ENCODE measurements at regions not wholly inside any gene's neighbourhood (a gene's known extent, or its start where the extent isn't known, plus 50 kb on each side); places are given as distances from the start of the nearest gene placed in this dataset.

- no peak overlapping the region for H3K4me3 Mint-ChIP-seq (ENCODE audit: unreplicated experiment)
- peaks cover 2% of the 10 kb centered on the region for H3K9me3 Mint-ChIP-seq (ENCODE audit: unreplicated experiment)
- no peak for TF ChIP-seq CTCF (IDR thresholded peaks at IDR 0.05; ENCODE audit: partially characterized antibody, unreplicated experiment)
- DNase-seq = no peak
- peaks cover 7% of the 10 kb centered on the region for H3K27me3 Mint-ChIP-seq (ENCODE audit: unreplicated experiment)
- peaks cover 13% of the 10 kb centered on the region for H3K4me1 Mint-ChIP-seq (ENCODE audit: low read depth, unreplicated experiment)
- H3K27ac Mint-ChIP-seq (ENCODE audit: unreplicated experiment) = no peak overlapping the region
- no peaks in the 10 kb centered on the region for H3K36me3 Mint-ChIP-seq (ENCODE audit: unreplicated experiment)
Measured at GRCh38 chr11:116167706-116168458, 604.9 kb downstream of the BUD13 start.

- Mint-ChIP-seq H3K9me3 (ENCODE audit: unreplicated experiment) (peaks cover 2% of the 10 kb centered on the region), H3K36me3 (ENCODE audit: unreplicated experiment) (no peaks in the 10 kb centered on the region), H3K4me3 (ENCODE audit: unreplicated experiment) (no peak overlapping the region), H3K27ac (ENCODE audit: unreplicated experiment) (no peak overlapping the region), H3K27me3 (ENCODE audit: unreplicated experiment) (peaks cover 5% of the 10 kb centered on the region), H3K4me1 (ENCODE audit: low read depth, unreplicated experiment) (peaks cover 13% of the 10 kb centered on the region)
- no peak for DNase-seq
- no peak for TF ChIP-seq CTCF (IDR thresholded peaks at IDR 0.05; ENCODE audit: partially characterized antibody, unreplicated experiment)
Measured at GRCh38 chr11:116166573-116167465, 606.0 kb downstream of the BUD13 start.

- Mint-ChIP-seq H3K4me1 (ENCODE audit: low read depth, unreplicated experiment) (peaks cover 20% of the 10 kb centered on the region), H3K4me3 (ENCODE audit: unreplicated experiment) (no peak overlapping the region), H3K36me3 (ENCODE audit: unreplicated experiment) (no peaks in the 10 kb centered on the region), H3K9me3 (ENCODE audit: unreplicated experiment) (peaks cover under 1% of the 10 kb centered on the region), H3K27ac (ENCODE audit: unreplicated experiment) (no peak overlapping the region), H3K27me3 (ENCODE audit: unreplicated experiment) (peaks cover 5% of the 10 kb centered on the region)
- TF ChIP-seq CTCF (IDR thresholded peaks at IDR 0.05; ENCODE audit: partially characterized antibody, unreplicated experiment) = no peak
- DNase-seq = no peak
Measured at GRCh38 chr11:116164843-116165242, 607.9 kb downstream of the BUD13 start.

- Mint-ChIP-seq H3K4me1 (ENCODE audit: low read depth, unreplicated experiment) (peaks cover 24% of the 10 kb centered on the region), H3K4me3 (ENCODE audit: unreplicated experiment) (peak overlapping the region; percentile 56), H3K27ac (ENCODE audit: unreplicated experiment) (no peak overlapping the region), H3K27me3 (ENCODE audit: unreplicated experiment) (no peaks in the 10 kb centered on the region), H3K36me3 (ENCODE audit: unreplicated experiment) (no peaks in the 10 kb centered on the region), H3K9me3 (ENCODE audit: unreplicated experiment) (no peaks in the 10 kb centered on the region)
- peak; percentile 43 for DNase-seq
- TF ChIP-seq CTCF (IDR thresholded peaks at IDR 0.05; ENCODE audit: partially characterized antibody, unreplicated experiment) = no peak
Measured at GRCh38 chr11:116162886-116163230, 609.9 kb downstream of the BUD13 start.
